ENCODE measurements at regions not wholly inside any gene's neighbourhood (a gene's known extent, or its start where the extent isn't known, plus 50 kb on each side); places are given as distances from the start of the nearest gene placed in this dataset.

DNA sequence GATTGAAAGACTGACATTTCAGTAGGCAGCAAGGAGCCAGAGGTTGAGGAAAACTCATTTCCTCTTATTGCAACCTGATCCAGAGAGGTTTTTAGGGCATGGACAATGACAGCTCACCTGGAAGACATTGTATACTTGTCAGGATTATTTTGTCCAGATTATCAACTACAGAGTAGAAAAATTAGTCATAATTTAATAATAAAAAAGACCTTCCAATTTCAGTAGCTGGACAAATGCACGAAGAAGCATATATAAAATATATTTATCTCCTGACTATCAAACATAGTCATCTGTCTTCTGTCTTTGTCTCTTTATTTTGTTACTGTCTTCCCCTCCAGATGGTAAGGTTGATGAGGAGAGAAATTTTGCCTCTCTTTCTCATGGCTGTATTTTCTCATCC is 330.6 kb upstream of the RAG2 start:
- TF ChIP-seq POLR2A (IDR thresholded peaks at IDR 0.05) (no peak), POLR2AphosphoS5 (IDR thresholded peaks at IDR 0.05) (no peak)
- TF ChIP-seq, protein P1, sequence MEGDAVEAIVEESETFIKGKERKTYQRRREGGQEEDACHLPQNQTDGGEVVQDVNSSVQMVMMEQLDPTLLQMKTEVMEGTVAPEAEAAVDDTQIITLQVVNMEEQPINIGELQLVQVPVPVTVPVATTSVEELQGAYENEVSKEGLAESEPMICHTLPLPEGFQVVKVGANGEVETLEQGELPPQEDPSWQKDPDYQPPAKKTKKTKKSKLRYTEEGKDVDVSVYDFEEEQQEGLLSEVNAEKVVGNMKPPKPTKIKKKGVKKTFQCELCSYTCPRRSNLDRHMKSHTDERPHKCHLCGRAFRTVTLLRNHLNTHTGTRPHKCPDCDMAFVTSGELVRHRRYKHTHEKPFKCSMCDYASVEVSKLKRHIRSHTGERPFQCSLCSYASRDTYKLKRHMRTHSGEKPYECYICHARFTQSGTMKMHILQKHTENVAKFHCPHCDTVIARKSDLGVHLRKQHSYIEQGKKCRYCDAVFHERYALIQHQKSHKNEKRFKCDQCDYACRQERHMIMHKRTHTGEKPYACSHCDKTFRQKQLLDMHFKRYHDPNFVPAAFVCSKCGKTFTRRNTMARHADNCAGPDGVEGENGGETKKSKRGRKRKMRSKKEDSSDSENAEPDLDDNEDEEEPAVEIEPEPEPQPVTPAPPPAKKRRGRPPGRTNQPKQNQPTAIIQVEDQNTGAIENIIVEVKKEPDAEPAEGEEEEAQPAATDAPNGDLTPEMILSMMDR (IDR thresholded peaks at IDR 0.05 in 8 of 11, conservative IDR thresholded peaks at IDR 0.05 in 3 of 11) = no peak
- Histone ChIP-seq H3K36me3 (no peaks in the 10 kb centered on the region), H3K27me3 (replicated peaks in 1 of 7) (no peaks in the 10 kb centered on the region), H3K9me3 (peaks cover 0 to 9% (median 0%) of the 10 kb centered on the region in 8 donors), H3K4me3 (no peak overlapping the region), H3K27ac (no peak overlapping the region), H3K4me1 (no peaks in the 10 kb centered on the region)
- intact Hi-C loops (cut with DNase I; ENCODE audit: low total_unique reads) = no loop called here
- no peak for DNase-seq
- 29 to 82% (median 63%) methylated on average over 1 of the region's 1 CpG for WGBS, 5 donors

DNA sequence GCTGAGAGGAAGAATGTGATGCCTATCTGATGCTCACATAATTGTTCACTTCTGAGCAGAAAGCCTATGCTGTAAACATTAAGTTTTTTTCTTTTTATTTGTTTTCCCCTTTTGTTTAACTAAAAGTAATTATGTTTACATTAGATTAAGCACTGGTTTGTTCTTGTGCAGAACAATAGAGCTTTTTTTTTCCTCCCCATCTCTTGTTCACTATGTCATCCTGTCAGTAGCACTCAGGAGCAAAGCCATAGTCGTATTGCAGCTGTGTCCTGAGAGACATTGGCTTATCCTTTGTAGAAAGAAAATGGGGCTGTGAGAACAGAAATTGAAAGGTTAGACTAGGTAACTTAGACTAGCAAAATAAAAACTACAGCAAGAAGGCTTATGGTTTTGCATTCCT is 301.8 kb upstream of the RAG2 start:
- Histone ChIP-seq H3K4me1 (no peaks in the 10 kb centered on the region), H3K27me3 (replicated peaks in 1 of 7) (no peaks in the 10 kb centered on the region), H3K4me3 (no peak overlapping the region), H3K27ac (no peak overlapping the region), H3K36me3 (no peaks in the 10 kb centered on the region), H3K9me3 (peaks cover 0 to 2% (median 0%) of the 10 kb centered on the region in 8 donors)
- TF ChIP-seq, protein P1 (IDR thresholded peaks at IDR 0.05 in 8 of 11, conservative IDR thresholded peaks at IDR 0.05 in 3 of 11) = no peak
- TF ChIP-seq POLR2A (IDR thresholded peaks at IDR 0.05) (no peak), POLR2AphosphoS5 (IDR thresholded peaks at IDR 0.05) (no peak)
- 13 to 26% (median 19%) methylated on average over 1 of the region's 1 CpG for WGBS, 5 donors
- intact Hi-C loops (cut with DNase I; ENCODE audit: low total_unique reads) = no loop called here
- DNase-seq = no peak

DNA sequence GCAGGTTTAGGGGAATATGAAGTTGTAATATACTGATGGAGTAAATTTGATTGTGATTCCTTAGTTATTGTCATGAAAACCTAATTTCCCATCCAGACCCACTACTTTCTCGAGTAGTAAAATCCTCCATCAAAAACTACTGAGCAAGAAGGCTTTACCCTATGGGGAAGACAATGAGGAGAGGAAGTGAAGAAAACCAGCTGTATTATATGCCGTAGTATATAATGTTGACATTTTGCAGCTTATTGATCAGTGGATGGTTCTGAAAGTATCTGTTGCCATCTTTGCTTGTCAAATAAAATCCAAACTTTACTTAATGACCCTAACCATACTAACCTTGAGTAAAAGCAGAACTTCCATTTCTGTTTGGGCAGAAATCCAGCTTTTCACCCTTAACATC is 292.8 kb upstream of the RAG2 start:
- H3K27ac ChIP-seq = no peak overlapping the region
- whole genome bisulfite sequencing, 5 donors = 33 to 74% (median 44%) methylated on average over 2 of the region's 2 CpGs
- H3K4me3 ChIP-seq = no peak overlapping the region
- no peaks in the 10 kb centered on the region for H3K36me3 ChIP-seq
- no peaks in the 10 kb centered on the region for H3K27me3 ChIP-seq (replicated peaks in 1 of 7)
- H3K9me3 ChIP-seq = no peaks in the 10 kb centered on the region
- TF ChIP-seq, protein P1 (IDR thresholded peaks at IDR 0.05 in 8 of 11, conservative IDR thresholded peaks at IDR 0.05 in 3 of 11) = no peak
- TF ChIP-seq POLR2A (IDR thresholded peaks at IDR 0.05) (no peak), POLR2AphosphoS5 (IDR thresholded peaks at IDR 0.05) (no peak)
- DNase-seq = no peak
- no peaks in the 10 kb centered on the region for H3K4me1 ChIP-seq
- intact Hi-C loops (cut with DNase I; ENCODE audit: low total_unique reads) = no loop called here

DNA sequence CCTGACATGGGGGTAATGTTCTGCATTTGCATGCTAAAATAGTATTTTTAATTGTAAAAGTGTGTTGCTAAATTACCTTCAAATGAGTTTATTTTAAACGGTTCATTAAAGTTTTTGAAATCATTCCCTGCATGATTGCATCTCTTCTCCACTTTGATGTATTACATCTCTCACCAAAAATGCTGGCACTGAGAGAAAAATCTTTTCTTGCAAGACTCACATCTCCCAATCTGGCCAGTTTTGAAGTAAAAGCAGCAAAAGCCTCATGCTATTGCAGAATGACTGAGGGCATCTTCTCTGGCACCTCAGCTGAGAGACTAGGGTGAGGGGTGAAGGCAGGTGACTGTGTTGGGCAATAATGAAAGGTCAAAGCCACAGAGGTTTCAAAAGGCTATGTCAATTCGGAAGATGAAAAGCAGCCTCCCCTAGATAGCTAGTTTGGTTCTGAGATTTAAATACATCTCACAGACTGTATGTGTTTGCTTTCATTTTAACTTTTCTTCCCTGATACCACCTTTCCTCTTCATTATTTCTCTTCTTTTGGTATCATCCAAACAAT is 292.2 kb upstream of the RAG2 start:
- H3K4me3 ChIP-seq = no peak overlapping the region
- no peak for TF ChIP-seq POLR2A (IDR thresholded peaks at IDR 0.05)
- TF ChIP-seq, protein P1 (IDR thresholded peaks at IDR 0.05 in 8 of 11, conservative IDR thresholded peaks at IDR 0.05 in 3 of 11) = no peak
- no peak for TF ChIP-seq POLR2AphosphoS5 (IDR thresholded peaks at IDR 0.05)
- no peak overlapping the region for H3K27ac ChIP-seq
- 60 to 81% (median 80%) methylated on average over 2 of the region's 2 CpGs for WGBS, 5 donors
- H3K36me3 ChIP-seq = no peaks in the 10 kb centered on the region
- H3K9me3 ChIP-seq = no peaks in the 10 kb centered on the region
- H3K4me1 ChIP-seq = no peaks in the 10 kb centered on the region
- DNase-seq = no peak
- H3K27me3 ChIP-seq (replicated peaks in 1 of 7) = no peaks in the 10 kb centered on the region
- intact Hi-C loops (cut with DNase I; ENCODE audit: low total_unique reads) = no loop called here

Measured in spleen (tissue), 11 donors.